HL-60/S4 treated with phorbol 12-myristate 13-acetate at 8.2 ng/mL for 4 days and 3 days (cell line): ENCODE measurements at regions not wholly inside any gene's neighbourhood (a gene's known extent, or its start where the extent isn't known, plus 50 kb on each side); places are given as distances from the start of the nearest gene placed in this dataset.

ENCODE experiments used
- in situ Hi-C: fragments of 300-500 bp; cut with MboI; formaldehyde crosslinking; loops from 2 replicates; pipeline ENCODE4 v1.15.0; 2022; ENCODE audit warnings: low sequenced_read_pairs

DNA sequence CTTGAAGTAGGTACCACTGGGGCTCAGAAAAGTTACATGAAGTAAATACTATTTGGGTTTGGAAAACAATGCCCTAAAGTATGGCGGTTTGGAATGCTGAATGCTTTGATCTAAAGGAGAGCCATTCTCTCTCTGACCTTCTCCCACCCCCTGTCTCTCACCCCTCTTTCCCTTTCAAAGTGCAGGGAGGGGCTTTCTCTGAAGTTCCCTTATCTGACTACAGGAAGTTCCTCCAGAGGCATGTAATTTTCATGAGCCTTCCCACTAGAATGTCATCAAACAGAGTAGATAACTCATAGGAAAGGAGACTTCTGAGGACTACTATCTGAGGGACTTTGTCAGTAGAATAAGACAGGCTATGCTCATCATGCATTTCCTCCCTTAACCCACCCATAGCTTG, 216.7 kb upstream of the PCSK2 start:
- in situ Hi-C loops = no loop called here

DNA sequence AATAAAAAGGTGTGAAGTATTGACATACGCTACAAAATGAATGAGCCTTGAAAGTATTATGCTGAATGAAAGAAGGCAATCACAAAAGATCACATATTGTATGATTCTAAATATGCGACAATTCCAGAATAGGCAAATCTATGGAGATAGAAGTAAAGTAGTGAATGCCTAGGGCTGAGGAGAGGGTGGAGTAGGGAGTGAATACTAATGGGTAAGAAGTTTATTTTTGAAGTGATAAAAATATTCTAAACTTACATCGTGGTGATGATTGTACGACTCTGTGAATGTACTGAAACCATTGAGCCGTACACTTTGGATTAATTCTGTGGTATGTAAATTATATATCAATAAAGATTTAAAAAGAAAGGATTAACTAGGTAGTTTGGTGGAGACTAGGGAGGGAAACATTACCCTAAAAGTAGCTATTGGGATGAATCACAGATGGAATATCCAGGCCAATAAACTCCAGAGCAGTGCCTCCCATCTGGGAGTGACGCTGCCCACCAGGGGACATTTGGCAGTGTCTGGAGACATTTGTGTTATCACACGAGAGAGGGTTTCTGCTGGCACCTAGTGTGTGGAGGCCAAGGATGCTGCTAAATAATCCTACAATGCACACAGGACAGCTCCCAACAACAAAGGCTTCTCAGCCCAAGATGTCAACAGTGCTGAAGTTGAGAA, 214.2 kb upstream of the PCSK2 start:
- in situ Hi-C loops = no loop called here

DNA sequence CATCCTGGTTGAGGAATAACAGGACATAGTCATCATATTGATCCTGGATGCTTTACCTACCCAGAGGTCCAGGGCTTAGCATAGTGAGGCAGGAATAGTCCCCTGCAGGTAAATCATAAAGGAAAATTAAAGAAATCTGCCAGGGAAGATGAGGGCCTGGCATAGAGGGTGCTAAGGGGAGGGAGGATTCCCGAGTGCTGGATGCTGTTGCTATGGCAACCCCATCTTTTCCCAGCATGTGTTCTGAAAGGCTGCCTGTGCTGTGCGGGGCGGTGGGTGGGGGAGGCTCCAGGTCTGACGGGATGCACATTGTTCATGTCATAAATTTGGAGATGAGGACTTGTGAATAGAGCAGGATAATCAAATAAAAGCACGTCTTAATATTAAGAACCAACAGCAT, 212.6 kb upstream of the PCSK2 start:
- in situ Hi-C loops = no loop called here

DNA sequence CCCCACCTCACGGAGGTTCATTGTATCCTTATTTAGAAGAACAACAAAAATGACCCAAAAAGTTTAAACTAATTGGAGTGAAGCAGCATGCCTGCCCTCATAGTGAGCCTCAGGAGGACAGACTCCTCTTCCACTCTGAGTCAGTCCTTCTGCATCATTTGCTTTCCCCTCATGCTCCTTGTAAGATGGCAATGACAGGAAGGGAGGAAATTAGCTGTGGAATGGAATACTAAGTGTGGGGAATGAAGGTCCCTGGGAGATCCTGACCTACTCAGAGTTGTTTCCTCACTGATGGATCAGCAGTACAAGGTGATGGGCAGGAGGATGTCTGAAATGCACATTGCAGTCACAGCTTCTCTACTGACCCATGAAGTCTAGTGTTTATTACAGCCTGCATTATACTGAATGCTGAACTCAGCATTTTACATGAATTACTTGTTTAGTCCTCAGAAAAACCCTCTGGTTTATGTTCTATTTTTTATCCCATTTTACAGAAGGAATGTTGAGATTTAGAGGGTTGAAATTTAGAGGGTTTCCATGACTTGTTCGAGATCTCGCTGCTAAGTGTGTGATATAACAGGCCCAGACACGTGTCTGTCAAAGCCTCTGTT, 212.0 kb upstream of the PCSK2 start:
- in situ Hi-C loops = no loop called here

DNA sequence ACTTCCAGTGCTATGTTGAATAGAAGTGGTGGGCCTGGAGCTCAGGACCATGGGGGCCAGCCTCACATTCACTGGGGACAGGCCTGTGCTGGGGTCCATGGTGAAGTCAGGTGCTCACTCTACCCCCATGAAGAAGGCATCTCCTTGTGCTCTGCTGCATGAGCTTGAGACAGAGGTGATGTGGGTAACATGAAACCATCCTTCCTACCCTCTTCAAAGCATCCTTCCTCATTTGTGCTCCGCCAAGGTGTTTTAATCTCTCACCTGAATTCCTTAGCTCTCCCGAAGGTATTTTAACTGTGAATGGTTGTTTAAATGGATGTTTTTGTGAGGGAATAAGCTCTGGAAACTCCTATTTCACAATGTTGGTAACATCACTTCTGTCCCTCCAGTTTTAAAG, 209.6 kb upstream of the PCSK2 start:
- in situ Hi-C loops = no loop called here

DNA sequence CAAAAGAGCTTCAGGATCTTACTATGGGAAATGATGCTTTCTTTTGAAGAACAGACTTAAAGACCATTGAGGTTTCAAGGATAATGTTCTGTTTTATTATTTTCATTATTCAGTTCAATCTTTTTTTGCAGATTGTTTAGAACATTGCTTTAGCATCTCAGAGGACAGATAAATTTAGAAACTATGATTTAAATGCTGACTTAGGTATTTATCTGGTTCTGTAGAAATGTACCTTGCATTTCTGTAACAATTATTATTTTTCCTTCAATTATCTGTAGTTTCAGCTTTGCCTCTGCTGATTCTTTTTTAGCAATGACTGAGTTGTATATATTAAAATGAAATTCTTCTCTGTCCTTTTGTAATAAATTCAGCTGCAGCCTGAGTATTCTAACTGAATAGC, 205.4 kb upstream of the PCSK2 start:
- in situ Hi-C loops = no loop called here

DNA sequence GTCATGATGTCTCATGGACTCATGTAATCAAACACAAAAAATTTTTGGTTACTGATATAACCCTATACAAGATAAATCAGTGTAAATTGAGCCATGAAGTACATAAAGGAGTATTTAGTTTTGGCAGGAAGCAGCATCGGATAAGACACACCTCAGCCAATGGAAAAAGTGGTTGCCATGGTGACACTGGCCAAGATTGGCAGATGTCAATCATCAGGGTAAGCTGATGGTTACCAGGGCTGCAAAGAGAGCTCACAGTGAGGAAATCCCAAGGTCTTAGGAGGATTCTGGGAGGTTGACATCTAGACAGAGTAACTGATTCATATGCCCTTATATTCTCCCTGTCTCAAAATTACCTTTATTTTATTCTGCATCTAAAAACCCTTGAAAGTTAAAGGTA, 203.8 kb upstream of the PCSK2 start:
- in situ Hi-C loops = no loop called here

DNA sequence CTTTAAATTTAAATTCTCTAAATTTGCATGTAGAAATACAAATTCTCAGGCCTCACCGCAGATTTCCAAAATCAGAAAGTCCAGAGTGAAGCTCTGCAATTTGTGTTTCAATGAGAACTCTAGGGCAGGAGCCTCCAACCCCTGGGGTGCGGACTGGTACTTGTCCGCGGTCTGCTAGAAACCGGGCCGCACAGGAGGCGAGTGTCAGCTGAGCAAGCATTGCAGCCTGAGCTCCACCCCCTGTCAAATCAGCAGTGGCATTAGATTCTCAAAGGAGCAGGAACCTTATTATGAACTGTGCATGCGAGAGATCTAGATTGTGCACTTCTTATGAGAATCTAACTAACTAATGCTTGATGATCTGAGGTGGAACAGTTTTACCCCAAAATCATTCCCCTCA, 203.0 kb upstream of the PCSK2 start:
- in situ Hi-C loops = no loop called here

DNA sequence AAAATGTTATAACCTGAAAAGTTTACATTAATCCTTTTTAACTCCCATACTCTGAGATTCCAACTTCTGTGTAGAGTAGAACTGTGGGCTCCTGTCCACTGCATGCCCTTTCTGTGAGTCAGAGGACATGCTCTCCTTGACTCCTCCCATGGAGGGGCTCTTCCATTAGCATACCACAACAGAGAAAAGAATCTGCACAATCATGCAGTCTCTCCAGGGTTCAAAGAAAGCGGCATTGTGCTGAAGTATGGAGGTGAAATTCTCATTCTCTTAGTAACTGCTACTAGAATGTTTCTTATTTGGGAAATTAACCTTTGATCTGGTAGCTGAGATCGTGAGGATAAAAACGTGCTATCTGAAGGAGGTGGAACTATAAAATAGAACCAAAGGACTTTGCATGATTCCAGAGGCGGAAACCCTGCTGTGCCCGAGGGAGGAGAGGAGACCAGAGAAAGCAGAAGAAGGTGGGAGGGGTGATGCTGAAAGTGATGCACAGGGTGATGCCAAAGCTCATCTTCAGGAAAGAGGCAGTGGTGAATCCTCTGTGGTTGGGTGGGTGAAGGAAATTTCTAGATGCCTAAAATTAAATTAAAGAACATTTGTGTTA, 202.2 kb upstream of the PCSK2 start:
- in situ Hi-C loops = no loop called here

DNA sequence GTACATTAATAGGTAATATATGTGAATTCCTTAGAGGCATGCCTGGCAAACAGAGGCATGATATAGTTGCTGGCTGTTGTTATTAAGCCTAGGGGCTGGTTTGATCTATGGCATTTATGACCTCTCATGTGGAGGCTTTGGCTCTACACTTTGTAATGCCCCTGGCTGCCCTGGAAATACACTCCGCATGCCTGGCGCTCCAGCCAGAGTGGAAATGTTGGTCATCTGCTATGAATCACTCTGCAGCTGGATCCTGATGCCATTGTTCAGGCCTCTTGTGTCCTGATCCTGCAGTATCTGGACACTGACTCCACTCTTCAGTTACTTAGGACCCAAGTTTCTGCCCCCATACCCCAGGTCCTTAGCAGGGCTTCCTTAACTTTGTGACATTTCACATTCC, 200.5 kb upstream of the PCSK2 start:
- in situ Hi-C loops = no loop called here

DNA sequence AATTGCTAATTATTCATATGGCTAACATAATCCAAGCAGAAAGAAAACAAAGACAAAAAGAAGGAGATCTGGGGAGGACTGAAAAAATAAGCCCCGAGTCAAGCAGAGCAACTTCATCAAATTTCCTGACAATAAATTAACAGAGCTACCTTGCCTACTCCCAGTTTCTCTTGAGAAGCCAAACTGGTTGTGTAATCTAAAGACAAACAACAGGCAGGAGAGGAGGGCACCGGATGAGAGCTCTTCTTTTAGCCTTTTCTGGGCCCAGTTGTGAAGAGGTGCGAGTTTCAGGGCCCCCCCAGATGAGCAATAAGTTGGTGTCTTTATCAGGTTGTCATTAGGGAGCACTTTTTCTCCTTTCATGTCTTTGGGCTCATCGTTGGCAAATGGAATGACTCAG, 197.1 kb upstream of the PCSK2 start:
- in situ Hi-C loops = no loop called here

DNA sequence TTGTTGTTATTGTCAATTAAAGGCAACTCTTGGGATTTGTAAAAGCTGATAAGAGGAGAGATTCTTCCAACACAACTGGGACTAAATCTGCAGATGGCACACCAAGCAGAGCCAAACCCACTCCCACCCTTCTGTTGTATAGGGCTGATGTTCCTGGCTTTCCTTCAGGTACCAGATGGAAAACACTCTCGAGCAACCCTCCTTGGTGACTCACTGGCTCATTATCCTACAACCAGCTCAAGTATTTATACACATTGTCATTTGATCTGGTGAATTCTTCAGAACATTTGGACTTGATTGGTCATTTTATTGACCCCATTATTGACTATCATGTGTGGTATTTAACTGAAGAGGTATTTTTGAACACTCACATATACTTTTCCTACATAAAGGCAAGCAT, 190.3 kb upstream of the PCSK2 start:
- in situ Hi-C loops = no loop called here

DNA sequence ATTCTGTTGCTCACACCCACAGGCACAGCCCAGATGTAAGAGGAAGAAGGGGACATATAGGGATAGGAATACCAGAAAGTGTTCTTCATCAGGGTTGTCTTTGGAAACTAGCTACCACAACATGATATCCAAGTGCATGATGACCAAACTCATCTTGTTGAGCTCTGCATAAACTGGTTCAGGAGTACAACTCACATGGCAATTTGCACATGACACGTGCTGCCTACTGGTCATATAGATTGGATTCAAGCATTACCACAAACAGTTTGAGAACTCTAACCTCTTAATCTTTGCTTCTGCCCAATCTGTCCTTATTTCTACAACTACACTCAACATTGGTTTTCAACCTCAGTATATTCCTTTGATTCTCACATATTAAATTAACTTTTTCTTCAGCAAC, 184.7 kb upstream of the PCSK2 start:
- in situ Hi-C loops = no loop called here

DNA sequence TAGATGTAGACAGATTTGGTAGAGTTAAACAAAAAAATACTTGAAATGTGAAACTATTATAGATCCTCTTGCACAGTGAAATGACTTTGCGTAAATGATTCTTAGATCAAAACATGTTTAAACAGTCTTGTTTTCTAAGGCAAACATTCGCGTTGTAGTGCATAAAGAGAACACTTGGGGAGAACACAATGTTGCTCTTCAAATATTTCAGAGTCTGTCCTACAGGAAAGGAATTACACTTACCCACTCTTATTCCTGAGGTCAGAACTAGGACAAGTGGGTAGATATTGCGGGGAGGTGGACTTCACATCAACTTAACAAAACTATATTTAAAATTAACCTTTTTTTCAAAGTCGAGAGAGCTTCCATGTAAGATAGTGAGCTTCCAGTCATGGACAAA, 183.5 kb upstream of the PCSK2 start:
- in situ Hi-C loops = no loop called here

DNA sequence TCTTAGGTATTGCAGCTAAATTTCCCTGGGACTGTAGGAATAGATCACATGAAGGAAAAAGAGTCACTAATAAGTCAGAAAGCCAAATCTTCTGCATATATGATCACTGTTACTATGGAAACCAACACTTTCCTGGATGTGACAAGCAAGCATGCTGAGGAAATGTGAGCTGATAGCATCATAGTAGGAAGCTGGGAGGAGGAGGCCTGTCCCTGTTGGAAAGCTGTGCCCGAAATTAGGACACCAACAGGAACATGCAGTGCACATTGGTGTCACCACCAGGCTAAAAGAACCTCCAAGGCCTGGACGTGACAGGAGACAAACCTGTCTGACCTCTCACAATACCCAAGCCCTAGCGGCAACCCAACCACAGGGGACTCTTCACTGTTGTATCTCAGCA, 181.9 kb upstream of the PCSK2 start:
- in situ Hi-C loops = no loop called here

DNA sequence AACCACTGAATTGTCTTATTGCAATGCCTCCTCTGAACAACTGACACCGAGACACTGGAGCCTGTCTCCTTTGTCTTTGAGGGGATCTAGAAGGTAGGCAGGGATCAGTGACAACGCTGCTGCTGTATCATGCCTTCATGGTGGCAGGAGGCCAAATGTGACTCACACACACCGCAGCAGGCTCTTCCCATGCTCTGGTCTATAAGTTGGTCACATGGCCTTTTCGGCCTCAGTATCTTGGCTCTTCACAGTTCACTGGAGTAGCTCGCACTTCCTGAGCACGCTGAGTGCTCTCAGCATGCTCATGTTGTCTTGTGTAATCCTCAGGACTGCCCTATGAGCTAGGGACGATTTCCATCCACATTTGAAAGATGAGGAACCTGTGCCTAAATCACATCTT, 167.4 kb upstream of the PCSK2 start:
- in situ Hi-C loops = no loop called here

DNA sequence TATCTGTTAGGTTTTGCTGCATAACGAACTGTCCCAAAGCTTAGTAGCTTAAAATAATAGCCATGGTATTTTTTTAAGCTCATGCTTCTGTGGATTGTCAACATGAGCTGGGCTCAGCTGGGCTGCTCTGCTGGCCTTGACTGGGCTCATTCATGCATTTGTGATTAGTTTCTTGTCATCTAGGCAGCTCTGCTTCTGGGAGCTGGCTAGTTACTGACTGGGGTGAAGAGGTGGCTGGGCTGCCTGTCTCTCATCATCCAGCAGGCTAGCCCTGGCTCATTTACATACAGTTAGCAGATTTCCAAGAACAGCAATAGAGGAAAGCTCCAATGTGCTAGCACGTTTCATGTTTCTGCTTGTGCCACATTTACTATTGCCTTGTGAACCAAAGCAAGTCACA, 165.1 kb upstream of the PCSK2 start:
- in situ Hi-C loops = no loop called here

DNA sequence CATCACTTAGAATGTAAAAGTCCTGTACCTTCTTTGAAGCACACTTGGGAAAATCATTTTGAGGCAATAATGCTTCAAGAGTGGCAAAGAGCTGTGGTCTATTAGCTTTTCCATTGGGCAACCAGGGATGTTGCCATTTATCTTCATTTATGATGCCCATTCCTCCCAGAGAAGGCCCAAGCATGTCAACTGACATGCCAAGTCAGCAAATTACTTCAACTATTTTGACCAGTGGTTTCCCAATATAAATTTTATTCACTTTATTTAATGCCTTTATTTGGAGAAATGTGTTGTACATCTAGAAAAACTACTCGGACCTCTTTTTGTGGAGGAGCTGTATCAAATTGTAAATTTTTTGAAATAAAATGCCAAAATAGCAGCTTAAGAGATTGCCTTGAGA, 164.1 kb upstream of the PCSK2 start:
- in situ Hi-C loops = no loop called here

DNA sequence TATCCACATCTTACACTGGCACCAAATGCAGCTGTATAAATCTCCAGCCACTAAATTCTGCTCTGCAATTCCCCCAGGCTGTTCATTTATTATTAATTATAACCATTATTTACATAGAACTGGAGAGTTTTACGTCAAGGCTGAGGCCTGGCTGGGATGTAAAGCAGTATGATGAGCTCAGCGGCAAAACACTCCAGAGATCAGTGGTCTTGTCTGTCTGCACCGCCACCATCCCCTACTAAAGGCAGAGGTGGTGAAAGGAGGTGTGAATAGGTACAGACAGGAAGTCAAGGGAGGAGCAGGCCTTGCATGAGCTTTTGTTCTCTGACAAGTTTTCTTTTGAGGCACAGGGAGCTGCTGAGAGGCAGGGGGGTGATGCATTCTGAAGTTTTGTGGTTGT, 159.9 kb upstream of the PCSK2 start:
- in situ Hi-C loops = no loop called here

DNA sequence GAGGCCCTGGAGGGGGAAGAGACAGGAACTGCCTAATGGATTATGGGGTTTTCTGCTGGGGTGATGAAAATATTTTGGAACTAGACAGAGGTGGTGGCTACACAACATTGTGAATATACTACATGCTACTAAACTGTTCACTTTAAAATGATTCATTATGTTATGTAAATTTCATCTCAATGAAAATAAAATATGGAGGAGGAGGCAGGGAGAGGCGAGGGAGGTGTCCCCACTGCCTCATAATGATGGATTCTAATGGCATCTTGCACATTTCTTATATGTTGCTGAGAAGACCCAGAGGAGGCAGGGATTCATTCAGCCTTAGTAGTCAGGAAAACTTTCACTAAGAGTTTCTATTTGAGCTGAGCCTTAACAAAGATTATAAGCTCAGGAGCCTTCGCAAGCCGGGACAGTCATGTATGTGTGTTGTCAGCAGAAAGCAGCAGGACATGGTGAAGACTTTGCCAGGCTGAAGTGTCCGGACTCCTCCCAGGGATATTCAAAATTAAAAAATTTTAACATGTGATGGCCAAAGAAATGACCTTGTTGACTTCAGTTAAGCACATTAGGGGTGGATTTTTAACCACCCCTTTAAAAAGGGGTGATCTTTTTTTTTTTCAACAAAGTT, 158.6 kb upstream of the PCSK2 start:
- in situ Hi-C loops = no loop called here

DNA sequence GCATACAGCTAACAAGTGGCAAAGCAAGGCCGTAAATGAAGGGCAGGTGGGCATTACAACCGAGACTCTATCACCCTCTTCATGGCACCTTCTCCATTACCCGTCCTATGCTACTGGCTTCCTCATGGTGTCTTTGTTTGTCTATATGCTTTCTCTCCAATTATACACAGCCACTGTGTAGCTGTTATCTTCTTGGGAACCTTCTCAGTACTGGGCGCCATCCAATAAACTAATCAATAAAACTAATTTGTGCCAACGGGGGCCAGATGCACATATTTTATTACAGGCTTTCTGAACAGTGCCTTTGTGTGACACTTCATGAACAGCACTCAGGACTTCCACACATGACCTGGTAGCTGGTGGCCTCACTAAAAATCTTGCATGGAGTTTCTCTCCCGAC, 149.8 kb upstream of the PCSK2 start:
- in situ Hi-C loops = no loop called here

DNA sequence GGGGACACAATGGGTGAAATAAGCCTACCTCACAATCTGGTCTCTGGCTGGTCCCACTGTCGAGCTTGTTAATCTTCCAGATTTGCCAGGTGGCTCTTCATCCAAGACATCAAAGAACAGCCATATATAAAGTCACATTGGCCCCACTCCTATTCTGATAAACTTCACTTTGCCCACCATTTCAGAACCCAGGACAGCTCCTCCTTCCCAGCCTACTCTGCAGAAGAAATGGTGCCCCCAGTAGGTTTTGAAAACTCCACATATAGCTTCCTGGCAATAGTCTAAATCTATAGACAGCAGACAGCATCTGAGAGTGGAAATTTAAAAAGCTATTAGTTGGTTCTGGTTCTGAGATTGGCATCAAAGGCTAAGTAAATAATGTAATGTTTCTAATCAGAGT, 143.1 kb upstream of the PCSK2 start:
- in situ Hi-C loops = no loop called here
